ENCODE measurements at regions not wholly inside any gene's neighbourhood (a gene's known extent, or its start where the extent isn't known, plus 50 kb on each side); places are given as distances from the start of the nearest gene placed in this dataset.
"Not testable (repeated sequence)": the region's sequence is repeated elsewhere in the genome, so short reads cannot be mapped to it uniquely, and the experiment has no call there.

- RAD21 ChIA-PET (ENCODE audit: unreplicated experiment); FAIRE-seq; SMC1A ChIA-PET (ENCODE audit: uncharacterized antibody, unreplicated experiment); CTCF ChIA-PET; DNase-seq (ENCODE audit: low read depth, low spot score); H3K27ac ChIP-seq (ENCODE audit: control insufficient read depth, insufficient read depth); H2AFZ ChIP-seq (ENCODE audit: control insufficient read depth, low read depth, low read length); ATAC-seq; H3K4me2 ChIP-seq (ENCODE audit: control insufficient read depth, insufficient read depth); H3K4me1 ChIP-seq (ENCODE audit: control insufficient read depth, insufficient read depth, low read length); H3K79me2 ChIP-seq (ENCODE audit: control insufficient read depth, insufficient read depth, low read length); H3K27me3 ChIP-seq (replicated peaks in 1 of 2; ENCODE audit: control insufficient read depth in 2 of 2, insufficient read depth in 2 of 2, low read length in 1 of 2); H3K4me3 ChIP-seq; POLR2A ChIA-PET; in situ Hi-C loops (cut with MboI); H4K20me1 ChIP-seq (ENCODE audit: control insufficient read depth, insufficient read depth); BruUV-seq (replicated peaks); H3K36me3 ChIP-seq (ENCODE audit: control insufficient read depth in 2 of 2, insufficient read depth in 2 of 2, low read length in 1 of 2); H3K9ac ChIP-seq (ENCODE audit: control insufficient read depth, insufficient read depth, low read length); H3K9me3 ChIP-seq (replicated peaks; ENCODE audit: control insufficient read depth, insufficient read depth, low read length): not testable (repeated sequence)
- WGBS (ENCODE audit: insufficient coverage, insufficient replicate concordance, low lambda C conversion rate, missing lambda C conversion rate), result 76% methylated on average over 29 of the region's 48 CpGs
- intact Hi-C loops (cut with micrococcal nuclease; ENCODE audit: unreplicated experiment), result loop anchor here (10.0 kb wide), 1 partner anchor 709 kb away; no protein-coding TSS in a partner anchor
Measured at GRCh38 chr14:86905386-86905926, 1087.5 kb downstream of the GALC start.

DNA sequence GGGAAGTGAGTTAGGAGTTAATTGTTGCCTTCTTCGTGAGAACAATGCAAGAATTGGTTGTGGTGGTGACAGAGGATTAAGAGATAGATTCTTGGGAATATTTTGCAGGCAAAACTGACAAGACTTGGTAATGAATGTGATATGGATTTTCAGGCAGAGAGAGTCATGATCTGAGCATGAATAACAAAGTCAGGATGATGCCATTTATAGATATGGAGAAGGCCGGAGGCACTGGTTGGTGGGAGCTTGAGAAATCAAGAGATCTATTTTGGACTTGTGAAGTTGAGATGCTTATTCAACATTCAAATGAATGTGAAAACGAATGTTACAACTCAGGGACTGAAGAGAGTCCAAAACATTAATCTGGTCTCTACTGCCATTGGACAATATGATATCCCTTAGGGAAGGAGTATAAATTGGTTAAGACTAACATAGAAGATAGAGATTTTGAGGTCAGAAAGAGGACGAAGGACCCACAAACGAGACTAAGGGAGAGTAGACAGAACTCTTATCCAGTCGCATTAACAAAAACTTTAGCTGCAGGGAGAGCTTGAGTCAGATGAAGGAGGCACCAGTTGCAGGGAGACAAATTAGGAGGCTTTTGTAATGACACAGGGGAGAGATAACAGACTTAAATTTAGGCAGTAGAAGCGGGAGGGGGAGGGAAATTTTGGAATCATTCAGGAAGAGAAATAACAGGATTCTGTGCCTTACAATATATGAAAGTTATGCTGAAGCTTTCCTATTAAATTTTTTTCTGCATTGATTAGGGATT, 1090.6 kb downstream of the GALC start:
- Histone ChIP-seq H3K4me3 (no peak overlapping the region), H3K27me3 (replicated peaks in 1 of 2; ENCODE audit: control insufficient read depth in 2 of 2, insufficient read depth in 2 of 2, low read length in 1 of 2) (no peaks in the 10 kb centered on the region), H3K4me2 (ENCODE audit: control insufficient read depth, insufficient read depth) (no peak overlapping the region), H2AFZ (ENCODE audit: control insufficient read depth, low read depth, low read length) (no peak overlapping the region), H3K79me2 (ENCODE audit: control insufficient read depth, insufficient read depth, low read length) (no peaks in the 10 kb centered on the region), H3K4me1 (ENCODE audit: control insufficient read depth, insufficient read depth, low read length) (no peaks in the 10 kb centered on the region), H3K27ac (ENCODE audit: control insufficient read depth, insufficient read depth) (no peak overlapping the region), H3K36me3 (ENCODE audit: control insufficient read depth in 2 of 2, insufficient read depth in 2 of 2, low read length in 1 of 2) (no peaks in the 10 kb centered on the region), H3K9me3 (replicated peaks; ENCODE audit: control insufficient read depth, insufficient read depth, low read length) (no peaks in the 10 kb centered on the region), H4K20me1 (ENCODE audit: control insufficient read depth, insufficient read depth) (no peaks in the 10 kb centered on the region), H3K9ac (ENCODE audit: control insufficient read depth, insufficient read depth, low read length) (no peak overlapping the region)
- no peak for ATAC-seq
- SMC1A ChIA-PET (ENCODE audit: uncharacterized antibody, unreplicated experiment), result interaction anchor here (0.7 kb wide), 1 partner anchor 125 kb away, joined by 3 read pairs; no protein-coding TSS in a partner anchor
- POLR2A ChIA-PET, result no interaction called here
- in situ Hi-C loops (cut with MboI) (no loop called here), intact Hi-C loops (cut with micrococcal nuclease; ENCODE audit: unreplicated experiment) (loop anchor here (5.0 to 10.0 kb wide), 2 partner anchors 440 to 712 kb away; no protein-coding TSS in a partner anchor)
- CTCF ChIA-PET, result interaction anchor here (1.2 to 1.5 kb wide), 6 partner anchors 203 to 866 kb away, joined by 3 to 5 read pairs (median 3); no protein-coding TSS in a partner anchor
- 14% methylated on average over 7 of the region's 7 CpGs for WGBS (ENCODE audit: insufficient coverage, insufficient replicate concordance, low lambda C conversion rate, missing lambda C conversion rate)
- BruUV-seq (replicated peaks), result no TSS peak
- TF ChIP-seq NR2F1 (conservative IDR thresholded peaks at IDR 0.05) (no peak), ZNF687 (IDR thresholded peaks at IDR 0.05) (no peak), ZNF622 (IDR thresholded peaks at IDR 0.05) (no peak), EED (IDR thresholded peaks at IDR 0.05; ENCODE audit: low read depth) (no peak), RBBP5 (conservative IDR thresholded peaks at IDR 0.05) (no peak), MEF2A (IDR thresholded peaks at IDR 0.05; ENCODE audit: insufficient read depth, low read depth, low read length) (no peak), IKZF1 (conservative IDR thresholded peaks at IDR 0.05) (no peak), TAF1 (IDR thresholded peaks at IDR 0.05; ENCODE audit: borderline replicate concordance, low read depth, low read length) (no peak), CEBPB (IDR thresholded peaks at IDR 0.05; ENCODE audit: borderline replicate concordance in 1 of 2, low read depth in 2 of 2, low read length in 2 of 2) (no peak), EP300 (IDR thresholded peaks at IDR 0.05; ENCODE audit: borderline replicate concordance in 1 of 2, control insufficient read depth in 1 of 2, low read depth in 2 of 2, low read length in 2 of 2) (no peak), NFIC (IDR thresholded peaks at IDR 0.05; ENCODE audit: low read depth, low read length) (no peak)
- FAIRE-seq, result no peak
- RAD21 ChIA-PET (ENCODE audit: unreplicated experiment), result no interaction called here
- DNase-seq (ENCODE audit: low read depth, low spot score), result no peak
